ENCODE measurements at regions not wholly inside any gene's neighbourhood (a gene's known extent, or its start where the extent isn't known, plus 50 kb on each side); places are given as distances from the start of the nearest gene placed in this dataset.

DNA sequence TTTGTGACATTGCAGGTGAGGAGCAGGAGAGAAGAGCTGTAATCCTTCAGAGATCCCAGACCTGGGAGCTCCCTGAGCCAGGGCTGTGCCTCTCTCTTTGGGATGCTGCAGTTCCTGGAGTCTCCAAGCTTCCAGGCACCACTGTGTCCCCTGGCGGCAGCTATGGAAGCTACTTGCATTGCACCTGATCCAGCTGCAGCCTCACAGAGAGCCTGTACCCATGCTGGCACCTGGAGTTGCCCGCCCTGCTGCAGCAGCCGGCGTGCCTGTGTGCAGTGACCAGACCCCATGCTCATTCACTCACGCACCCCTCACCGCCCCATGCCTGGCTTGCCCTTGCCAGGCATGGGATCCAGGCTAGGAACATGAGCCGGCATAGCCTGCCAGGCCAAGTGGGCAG lies 51.8 kb upstream of the MED9 start:
- peaks cover 2% of the 10 kb centered on the region for H3K36me3 Mint-ChIP-seq
- no peak overlapping the region for H3K27ac Mint-ChIP-seq
- H3K27me3 Mint-ChIP-seq, result no peaks in the 10 kb centered on the region
- no peaks in the 10 kb centered on the region for H3K9me3 Mint-ChIP-seq
- no peak overlapping the region for H3K4me3 Mint-ChIP-seq
- no peaks in the 10 kb centered on the region for H3K4me1 Mint-ChIP-seq

GRCh38 chr17:17425591-17425990 lies 51.2 kb upstream of the MED9 start:
- Mint-ChIP-seq H3K27ac (no peak overlapping the region), H3K36me3 (peaks cover 2% of the 10 kb centered on the region), H3K27me3 (no peaks in the 10 kb centered on the region), H3K9me3 (no peaks in the 10 kb centered on the region), H3K4me3 (no peak overlapping the region), H3K4me1 (no peaks in the 10 kb centered on the region)

GRCh38 chr17:17426184-17426583 lies 50.6 kb upstream of the MED9 start:
- Mint-ChIP-seq H3K9me3 (no peaks in the 10 kb centered on the region), H3K27me3 (no peaks in the 10 kb centered on the region), H3K27ac (no peak overlapping the region), H3K4me1 (no peaks in the 10 kb centered on the region), H3K36me3 (peaks cover 2% of the 10 kb centered on the region), H3K4me3 (no peak overlapping the region)

Data from activated naive CD4-positive, alpha-beta T cell treated with anti-CD3 and anti-CD28 coated beads, Interleukin-2, amount 50 U/mL, for 24 hours (primary cell).